OCI-LY1 (cell line): ENCODE measurements at regions not wholly inside any gene's neighbourhood (a gene's known extent, or its start where the extent isn't known, plus 50 kb on each side); places are given as distances from the start of the nearest gene placed in this dataset.
"Not testable (repeated sequence)": the region's sequence is repeated elsewhere in the genome, so short reads cannot be mapped to it uniquely, and the experiment has no call there.

Source experiments
- H2AFZ ChIP-seq: fragments of 200-600 bp; sonication (generic), shearing (Covaris generic); 2 replicates; pipeline ENCODE4 v1.6.0; 2014; ENCODE audit warnings: antibody characterized with exemption, mild to moderate bottlenecking, low read length
- H3F3A ChIP-seq: fragments of 200-600 bp; sonication (generic), shearing (Covaris generic); 2 replicates; pipeline ENCODE4 v1.6.0; 2014; ENCODE audit warnings: mild to moderate bottlenecking, antibody characterized with exemption, low read length, moderate library complexity; ENCODE audit not compliant: insufficient read depth
- H3K27ac ChIP-seq: fragments of 200-600 bp; sonication (generic); 2 replicates; pipeline ENCODE4 v1.5.1; 2014; ENCODE audit warnings: low read length, mixed run types, mild to moderate bottlenecking, low read depth; ENCODE audit not compliant: poor library complexity, severe bottlenecking
- H3K27me3 ChIP-seq: fragments of 200-600 bp; sonication (generic); 2 replicates; pipeline ENCODE4 v1.6.0; 2014; ENCODE audit warnings: antibody characterized with exemption, mild to moderate bottlenecking, low read length, moderate library complexity; ENCODE audit not compliant: insufficient read depth
- H3K36me3 ChIP-seq: fragments of 200-600 bp; sonication (generic); 2 replicates; pipeline ENCODE4 v1.6.1; 2014; ENCODE audit warnings: mild to moderate bottlenecking, antibody characterized with exemption, low read length, moderate library complexity, mixed read lengths; ENCODE audit not compliant: insufficient read depth
- H3K4me1 ChIP-seq: fragments of 200-600 bp; sonication (generic); 2 replicates; pipeline ENCODE4 v1.5.1; 2014; ENCODE audit warnings: mild to moderate bottlenecking, low read length, moderate library complexity; ENCODE audit not compliant: insufficient read depth, severe bottlenecking
- H3K4me2 ChIP-seq: fragments of 200-600 bp; sonication (generic), shearing (Covaris generic); 2 replicates; pipeline ENCODE4 v1.6.1; 2014; ENCODE audit warnings: low read length
- H3K4me3 ChIP-seq: fragments of 200-600 bp; sonication (generic); 2 replicates; pipeline ENCODE4 v1.5.1; 2014; ENCODE audit warnings: low read length, low read depth, mild to moderate bottlenecking, mixed read lengths; ENCODE audit not compliant: poor library complexity, severe bottlenecking
- H3K79me2 ChIP-seq: fragments of 200-600 bp; shearing (Covaris generic); 2 replicates; pipeline ENCODE4 v1.6.1; 2016; ENCODE audit warnings: mixed run types, low read length, mixed read lengths; ENCODE audit not compliant: insufficient read depth
- H3K9ac ChIP-seq: fragments of 200-600 bp; sonication (generic), shearing (Covaris generic); 2 replicates; pipeline ENCODE4 v1.6.1; 2014; ENCODE audit warnings: mild to moderate bottlenecking, low read length, mixed read lengths
- H3K9me2 ChIP-seq: fragments of 200-600 bp; sonication (generic), shearing (Covaris generic); 2 replicates; pipeline ENCODE4 v1.6.1; 2014; ENCODE audit warnings: low read depth, mild to moderate bottlenecking, low read length, mixed read lengths
- H3K9me3 ChIP-seq: fragments of 200-600 bp; shearing (Covaris generic); 2 replicates; pipeline ENCODE4 v1.6.1; 2014; ENCODE audit warnings: low read length, mixed read lengths
- H4K20me1 ChIP-seq: fragments of 200-600 bp; sonication (generic), shearing (Covaris generic); 2 replicates; pipeline ENCODE4 v1.6.0; 2016; ENCODE audit warnings: mild to moderate bottlenecking, low read length; ENCODE audit not compliant: insufficient read depth

DNA sequence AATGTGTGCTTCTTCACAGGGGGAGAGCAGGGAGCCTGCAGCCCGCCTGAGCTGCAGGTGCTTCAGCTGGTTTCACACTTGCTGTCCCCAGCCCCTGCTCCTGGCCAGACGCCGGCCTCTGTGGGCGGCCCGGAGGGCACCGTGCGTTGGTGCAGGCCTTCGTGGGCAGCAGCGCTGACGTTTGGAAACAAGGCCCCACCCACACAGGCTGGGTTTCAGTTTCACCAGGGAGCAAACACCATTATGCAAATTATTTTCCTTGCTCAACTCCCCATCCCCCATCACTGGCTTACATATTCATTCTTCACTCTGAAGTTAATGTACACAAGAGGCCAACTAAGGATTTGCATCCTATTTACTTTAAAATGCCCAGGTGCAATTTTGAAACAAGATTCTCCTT is 343.2 kb downstream of the BCL2L11 start:
- H4K20me1 ChIP-seq, H3K79me2 ChIP-seq, H2AFZ ChIP-seq, H3K9me3 ChIP-seq, H3K36me3 ChIP-seq, H3F3A ChIP-seq, H3K27me3 ChIP-seq, H3K9me2 ChIP-seq: not testable (repeated sequence)
- peak overlapping the region; percentile 67; the same call in 1 of the 2 replicates for H3K9ac ChIP-seq
- peak overlapping the region; percentile 96 for H3K27ac ChIP-seq
- peak overlapping the region; percentile 36 for H3K4me3 ChIP-seq
- peak overlapping the region; percentile 60 for H3K4me2 ChIP-seq
- peaks cover 58% of the 10 kb centered on the region for H3K4me1 ChIP-seq

DNA sequence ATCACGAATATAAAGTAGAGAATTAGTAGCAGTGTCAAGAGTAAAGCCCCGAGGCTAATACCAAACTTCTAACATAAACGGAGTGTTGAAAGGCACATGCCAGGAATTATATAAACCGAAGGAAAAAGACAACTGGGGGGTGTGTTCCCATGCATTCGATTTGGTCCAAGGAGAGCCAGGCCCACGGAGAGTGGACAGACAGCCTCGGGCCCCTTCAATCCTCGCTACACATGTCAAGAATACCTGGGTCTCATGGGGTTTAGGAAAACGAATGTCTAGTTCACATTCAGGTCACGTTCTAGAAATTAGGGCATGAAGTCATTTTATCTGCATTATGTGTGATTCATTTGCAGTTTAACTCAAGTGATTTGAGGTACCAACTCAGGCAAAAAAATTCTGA is 343.7 kb downstream of the BCL2L11 start:
- H3K9me2 ChIP-seq, H3K79me2 ChIP-seq, H3K27me3 ChIP-seq, H3K9me3 ChIP-seq, H3K4me3 ChIP-seq, H3K9ac ChIP-seq, H2AFZ ChIP-seq, H3K36me3 ChIP-seq, H4K20me1 ChIP-seq, H3F3A ChIP-seq: not testable (repeated sequence)
- Histone ChIP-seq H3K4me2 (peak overlapping the region; percentile 32; the same call in 1 of the 2 replicates), H3K27ac (peak overlapping the region; percentile 88), H3K4me1 (peaks cover 58% of the 10 kb centered on the region)

DNA sequence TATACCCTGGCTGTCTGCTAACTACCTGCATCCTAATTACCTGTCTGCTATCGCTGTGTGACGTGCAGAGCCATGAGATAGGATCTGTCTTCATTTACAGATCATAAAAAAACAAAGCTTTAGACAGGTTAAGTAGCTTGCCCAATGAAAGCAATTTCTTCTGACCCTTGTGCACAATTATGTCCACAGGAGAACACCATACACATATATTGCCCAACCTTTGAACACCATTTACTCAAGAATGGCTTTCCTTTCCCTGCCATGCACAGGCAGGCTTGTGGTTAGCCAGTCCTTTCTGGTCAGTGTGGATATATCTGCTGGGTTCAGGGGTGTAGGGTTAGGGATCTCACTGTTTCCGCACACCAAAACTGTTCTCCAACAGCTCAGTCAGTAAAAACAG is 344.8 kb downstream of the BCL2L11 start:
- H3K9me2 ChIP-seq, H3F3A ChIP-seq, H2AFZ ChIP-seq, H3K9me3 ChIP-seq, H3K27me3 ChIP-seq, H3K4me2 ChIP-seq, H3K4me3 ChIP-seq, H3K79me2 ChIP-seq, H3K9ac ChIP-seq, H3K36me3 ChIP-seq, H4K20me1 ChIP-seq: not testable (repeated sequence)
- H3K4me1 ChIP-seq: peaks cover 58% of the 10 kb centered on the region
- H3K27ac ChIP-seq: peak overlapping the region; percentile 88

DNA sequence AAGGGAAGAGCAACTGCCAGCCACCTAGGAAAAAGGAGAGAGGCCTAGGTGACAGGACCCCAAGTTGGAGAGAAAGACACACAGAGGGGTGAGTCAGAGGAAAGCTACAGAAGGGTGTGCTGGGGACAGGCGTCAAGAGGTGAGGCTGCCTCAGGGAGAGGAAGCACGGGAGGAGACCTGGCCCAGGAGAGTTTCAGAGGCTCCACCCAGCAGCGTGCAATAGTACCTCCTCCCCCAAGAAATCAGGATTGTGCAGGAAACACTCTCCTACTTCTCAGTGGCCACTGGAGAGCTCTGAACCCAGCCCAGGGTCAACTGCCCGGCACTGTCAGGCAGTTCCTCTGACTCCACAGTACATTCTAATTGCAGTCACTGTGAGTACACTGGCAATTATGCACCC is 346.0 kb downstream of the BCL2L11 start:
- Histone ChIP-seq H3K4me1 (peaks cover 58% of the 10 kb centered on the region), H3K27ac (peak overlapping the region; percentile 88)
- not testable (repeated sequence) for H3K79me2 ChIP-seq, H4K20me1 ChIP-seq, H3K9me2 ChIP-seq, H3K27me3 ChIP-seq, H3K9me3 ChIP-seq, H3K36me3 ChIP-seq, H3K4me3 ChIP-seq, H3K4me2 ChIP-seq, H3K9ac ChIP-seq, H2AFZ ChIP-seq, H3F3A ChIP-seq

DNA sequence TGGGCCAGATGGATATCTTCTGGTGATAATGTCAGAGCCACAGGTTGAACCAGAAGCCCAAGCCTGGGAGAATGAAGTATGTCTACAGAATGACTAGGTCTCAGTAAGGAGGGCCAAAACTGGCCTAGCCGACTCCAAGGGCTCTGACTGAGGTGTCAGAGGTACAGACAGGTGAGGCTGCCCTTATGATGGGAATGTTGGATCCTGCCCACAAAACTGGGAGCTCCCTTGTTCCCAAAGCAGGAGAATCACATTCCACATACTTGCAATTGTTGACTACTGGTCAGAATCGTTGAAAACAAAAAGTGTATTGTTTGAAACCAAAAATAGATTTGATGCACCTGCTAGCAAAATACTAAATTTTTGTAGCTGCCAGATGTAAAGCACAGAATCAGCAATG is 350.2 kb downstream of the BCL2L11 start:
- H3K9me2 ChIP-seq, H3K9ac ChIP-seq, H3F3A ChIP-seq, H2AFZ ChIP-seq, H3K4me2 ChIP-seq, H3K9me3 ChIP-seq, H3K79me2 ChIP-seq, H4K20me1 ChIP-seq, H3K27me3 ChIP-seq, H3K4me3 ChIP-seq, H3K36me3 ChIP-seq: not testable (repeated sequence)
- Histone ChIP-seq H3K4me1 (peaks cover 60% of the 10 kb centered on the region), H3K27ac (peak overlapping the region; percentile 96)

DNA sequence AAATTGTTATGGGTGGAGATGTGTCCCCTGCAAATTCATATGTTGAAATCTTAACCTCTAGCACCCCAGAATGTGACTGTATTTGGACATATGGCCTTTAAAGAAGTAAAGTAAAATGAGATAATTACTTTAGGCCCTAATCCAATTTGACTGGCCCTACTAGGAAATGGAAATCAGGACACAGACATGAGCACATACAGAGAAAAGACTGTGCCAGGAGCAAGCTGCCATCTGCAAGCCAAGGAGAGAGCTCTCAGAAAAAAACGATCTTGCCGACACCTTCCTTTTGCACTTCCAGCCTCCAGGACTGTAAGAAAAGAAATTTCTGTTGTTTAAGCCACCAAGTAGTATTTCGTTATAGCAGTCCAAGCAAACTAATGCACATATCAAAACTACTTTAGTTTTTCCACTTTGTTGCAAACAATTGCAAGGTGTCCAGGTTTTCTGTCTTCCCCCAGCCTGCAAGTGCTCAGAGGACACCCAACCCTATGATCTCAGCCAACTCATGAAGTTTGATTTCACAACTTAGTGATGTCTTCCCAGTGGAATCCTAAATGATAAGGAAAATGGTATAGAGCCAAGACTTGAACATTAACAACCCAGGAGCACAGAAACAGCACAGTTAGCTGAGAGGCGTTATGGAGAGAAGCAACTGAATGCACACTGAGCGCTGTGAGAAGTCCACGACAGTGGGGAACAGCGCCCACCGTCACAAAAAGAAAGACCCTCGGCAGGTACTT is 351.2 kb downstream of the BCL2L11 start:
- H3K4me1 ChIP-seq: peaks cover 59% of the 10 kb centered on the region
- H3K27me3 ChIP-seq, H3K9ac ChIP-seq, H3K4me3 ChIP-seq, H3K9me3 ChIP-seq, H2AFZ ChIP-seq, H3K79me2 ChIP-seq, H3K4me2 ChIP-seq, H4K20me1 ChIP-seq, H3K9me2 ChIP-seq, H3K36me3 ChIP-seq, H3F3A ChIP-seq: not testable (repeated sequence)
- H3K27ac ChIP-seq: peak overlapping the region; percentile 96

DNA sequence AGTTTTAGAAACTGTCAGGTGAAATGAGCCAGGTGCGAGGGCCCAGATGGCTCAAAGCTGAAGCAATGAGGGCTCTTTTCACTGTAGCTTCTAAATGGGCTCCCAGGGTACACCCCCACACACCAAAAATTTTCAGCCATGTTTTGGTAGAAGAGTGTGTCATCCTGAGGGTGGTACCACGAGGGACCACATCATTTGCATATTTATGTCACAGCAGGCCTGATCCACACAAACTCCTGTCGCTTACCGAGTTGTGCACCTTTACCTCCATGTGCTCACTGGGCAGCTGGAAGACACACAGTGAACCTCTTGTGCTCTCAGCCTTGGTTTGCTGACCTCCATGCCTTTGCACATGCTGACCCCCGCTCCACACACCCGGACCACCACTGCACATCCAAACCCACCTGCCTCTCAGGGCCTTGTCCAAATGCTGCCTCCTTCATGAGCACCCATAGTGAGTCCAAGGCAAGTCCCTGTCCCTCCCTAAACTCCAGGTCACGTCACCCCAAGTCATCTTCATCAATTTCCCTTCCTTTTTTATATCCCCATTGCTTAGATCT is 352.2 kb downstream of the BCL2L11 start:
- H3K79me2 ChIP-seq: not testable (repeated sequence)
- H3K4me2 ChIP-seq: peak overlapping the region; percentile 59; the same call in 1 of the 2 replicates

More for the DNA sequence above, 352.2 kb downstream of the BCL2L11 start:
- peak overlapping the region; percentile 45 for H3K4me3 ChIP-seq
- not testable (repeated sequence) for H3K27me3 ChIP-seq, H3F3A ChIP-seq, H2AFZ ChIP-seq, H3K9me3 ChIP-seq, H4K20me1 ChIP-seq, H3K36me3 ChIP-seq, H3K9me2 ChIP-seq
- H3K4me1 ChIP-seq: peaks cover 60% of the 10 kb centered on the region
- H3K27ac ChIP-seq: peak overlapping the region; percentile 96
- peak overlapping the region; percentile 83 for H3K9ac ChIP-seq
